GM12891 (cell line): ENCODE measurements at regions not wholly inside any gene's neighbourhood (a gene's known extent, or its start where the extent isn't known, plus 50 kb on each side); places are given as distances from the start of the nearest gene placed in this dataset.
"Not testable (repeated sequence)": the region's sequence is repeated elsewhere in the genome, so short reads cannot be mapped to it uniquely, and the experiment has no call there.

Source experiments
- DNase-seq: peaks from one replicate; pipeline ENCODE4 v3.0.0; 2011; ENCODE audit warnings: low spot score; ENCODE audit not compliant: insufficient read length
- FAIRE-seq: peaks from 2 replicates; lab custom pipeline; 2011; peaks lifted over from hg19 to GRCh38; lab: Jason Lieb, UNC
- PAX5 ChIP-seq: IDR thresholded peaks from 2 replicates; pipeline ENCODE4 v1.6.1; 2011; ENCODE audit warnings: low read length, moderate library complexity, mild to moderate bottlenecking; ENCODE audit not compliant: insufficient read depth, severe bottlenecking
- POLR2A ChIP-seq: IDR thresholded peaks from 2 replicates; pipeline ENCODE4 v1.6.1; 2011; ENCODE audit warnings: low read depth, low read length, control low read depth
- POLR2AphosphoS5 ChIP-seq: IDR thresholded peaks from 2 replicates; pipeline ENCODE4 v1.6.1; 2011; ENCODE audit warnings: low read depth, low read length, control low read depth
- POU2F2 ChIP-seq: IDR thresholded peaks from 2 replicates; pipeline ENCODE4 v1.6.1; 2011; ENCODE audit warnings: low read depth, mild to moderate bottlenecking, control low read depth, low read length, moderate library complexity
- SPI1 ChIP-seq: IDR thresholded peaks from 2 replicates; pipeline ENCODE4 v1.6.1; 2011; ENCODE audit warnings: low read depth, low read length, control low read depth
- TAF1 ChIP-seq: IDR thresholded peaks from 2 replicates; pipeline ENCODE4 v1.6.1; 2011; ENCODE audit warnings: low read depth, low read length, control low read depth

DNA sequence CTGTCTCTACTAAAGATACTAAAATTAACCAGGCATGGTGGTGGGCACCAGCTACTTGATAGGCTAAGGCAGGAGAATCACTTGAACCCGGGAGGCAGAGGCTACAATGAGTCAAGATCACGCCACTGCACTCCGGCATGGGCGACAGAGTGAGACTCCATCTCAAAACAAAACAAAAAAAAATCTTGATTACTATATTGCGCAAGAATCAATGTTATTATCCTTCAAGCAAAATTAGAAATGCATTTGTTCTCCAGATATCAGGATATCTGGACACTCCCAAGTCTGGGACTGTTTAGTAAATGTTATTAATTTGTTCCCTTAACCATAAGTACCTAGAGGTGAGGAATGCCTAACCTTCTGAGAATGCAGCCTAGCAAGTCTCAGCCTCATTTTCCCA lies 992.2 kb upstream of the PCDH20 start:
- TF ChIP-seq SPI1 (no peak), POLR2A (no peak), POLR2AphosphoS5 (no peak), PAX5 (no peak), TAF1 (no peak), POU2F2 (no peak)
- FAIRE-seq (no peak), DNase-seq (no peak)

DNA sequence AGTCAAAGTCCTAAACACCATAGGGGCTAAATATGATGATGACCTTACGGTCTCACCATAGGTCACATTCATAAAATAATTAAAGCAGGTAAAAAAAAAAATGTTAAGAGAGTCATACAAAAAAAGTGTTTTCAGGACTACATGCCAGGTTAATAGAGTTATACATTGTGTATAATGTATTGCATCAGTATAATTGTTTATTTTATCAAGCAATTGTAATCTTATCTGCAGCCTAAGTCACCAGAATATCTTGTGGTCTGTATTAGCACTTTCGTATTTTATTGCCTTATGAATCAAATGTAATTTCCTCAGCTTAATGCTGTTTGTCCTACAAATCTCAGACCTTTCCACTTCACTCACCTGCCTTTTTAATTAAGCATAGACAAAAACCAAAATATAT lies 972.9 kb upstream of the PCDH20 start:
- DNase-seq (no peak), FAIRE-seq (no peak)
- no peak for TF ChIP-seq POLR2A
- no peak for TF ChIP-seq POLR2AphosphoS5
- no peak for TF ChIP-seq POU2F2
- TF ChIP-seq SPI1 = no peak
- no peak for TF ChIP-seq PAX5
- TF ChIP-seq TAF1 = no peak

DNA sequence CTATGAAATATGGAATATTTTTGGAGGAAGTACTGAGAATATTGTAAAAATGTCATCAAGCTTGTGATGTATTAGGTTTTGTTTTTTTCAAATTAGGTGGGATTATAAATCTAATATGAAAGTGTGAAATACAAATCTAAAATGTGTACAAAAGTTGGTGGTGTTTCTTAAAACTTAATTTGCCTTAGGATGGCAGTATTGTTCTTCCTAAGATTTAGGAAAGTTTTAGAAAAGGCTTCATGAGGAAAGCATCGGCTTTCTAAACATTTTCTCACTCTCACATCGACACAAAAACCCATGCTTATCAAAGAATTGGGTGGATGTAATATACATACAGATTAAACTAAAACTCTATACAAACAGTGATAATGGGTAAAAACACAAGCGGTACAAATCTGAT lies 972.0 kb upstream of the PCDH20 start:
- no peak for FAIRE-seq
- TF ChIP-seq POLR2AphosphoS5 = no peak
- no peak for TF ChIP-seq POLR2A
- no peak for TF ChIP-seq PAX5
- no peak for TF ChIP-seq SPI1
- no peak for TF ChIP-seq TAF1
- TF ChIP-seq POU2F2 = no peak
- no peak for DNase-seq

DNA sequence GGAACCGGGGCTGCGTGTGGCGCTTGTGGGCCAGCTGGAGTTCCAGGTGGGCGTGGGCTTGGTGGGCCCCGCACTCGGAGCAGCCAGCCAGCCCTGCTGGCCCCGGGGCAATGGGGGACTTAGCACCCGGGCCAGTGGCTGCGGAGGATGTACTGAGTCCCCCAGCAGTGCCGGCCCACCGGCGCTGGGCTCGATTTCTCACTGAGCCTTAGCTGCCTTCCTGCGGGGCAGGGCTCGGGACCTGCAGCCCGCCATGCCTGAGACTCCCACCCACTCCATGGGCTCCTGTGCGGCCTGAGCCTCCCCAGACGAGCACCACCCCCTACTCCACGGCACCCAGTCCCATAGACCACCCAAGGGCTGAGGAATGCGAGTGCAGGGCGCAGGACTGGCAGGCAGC lies 963.6 kb upstream of the PCDH20 start:
- DNase-seq, FAIRE-seq: not testable (repeated sequence)

DNA sequence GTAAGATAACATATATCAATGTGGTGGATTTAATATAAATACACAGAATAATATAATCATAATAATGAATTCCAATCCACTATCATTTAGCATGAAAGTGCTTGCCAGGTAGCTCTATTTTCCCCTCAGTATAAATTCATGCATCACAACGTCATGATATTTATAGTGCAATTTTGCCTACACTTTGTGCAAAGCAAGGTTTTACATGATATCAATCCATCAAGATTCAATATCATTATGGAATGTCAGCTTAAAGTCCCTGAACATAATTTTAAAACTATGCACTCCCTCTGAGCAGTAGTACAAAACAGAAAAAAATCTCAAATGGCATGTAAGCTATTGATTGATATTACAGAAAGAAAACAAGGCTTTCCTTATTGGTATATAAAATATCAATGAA lies 962.2 kb upstream of the PCDH20 start:
- FAIRE-seq = no peak
- TF ChIP-seq PAX5 (no peak), TAF1 (no peak), POLR2AphosphoS5 (no peak), POU2F2 (no peak), SPI1 (no peak), POLR2A (no peak)
- no peak for DNase-seq

DNA sequence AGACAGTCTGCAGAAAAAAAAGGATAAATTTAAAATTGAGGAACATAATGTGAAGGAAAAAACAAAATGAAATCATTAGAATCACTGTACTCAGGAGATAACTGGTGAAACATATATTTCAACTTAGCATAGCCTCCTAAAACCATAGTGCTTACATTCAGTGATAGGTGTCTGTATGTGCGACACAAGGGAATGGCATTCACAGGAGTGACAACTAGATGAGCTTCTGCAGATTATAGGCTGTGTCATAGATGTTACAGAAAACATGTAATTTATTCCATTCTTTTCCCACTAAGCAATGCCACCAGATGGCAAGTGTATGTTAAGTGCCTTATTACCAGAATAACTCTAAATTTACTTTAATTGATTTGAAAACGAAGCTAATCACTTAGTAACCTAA lies 960.0 kb upstream of the PCDH20 start:
- no peak for TF ChIP-seq PAX5
- no peak for TF ChIP-seq POU2F2
- no peak for FAIRE-seq
- no peak for DNase-seq

DNA sequence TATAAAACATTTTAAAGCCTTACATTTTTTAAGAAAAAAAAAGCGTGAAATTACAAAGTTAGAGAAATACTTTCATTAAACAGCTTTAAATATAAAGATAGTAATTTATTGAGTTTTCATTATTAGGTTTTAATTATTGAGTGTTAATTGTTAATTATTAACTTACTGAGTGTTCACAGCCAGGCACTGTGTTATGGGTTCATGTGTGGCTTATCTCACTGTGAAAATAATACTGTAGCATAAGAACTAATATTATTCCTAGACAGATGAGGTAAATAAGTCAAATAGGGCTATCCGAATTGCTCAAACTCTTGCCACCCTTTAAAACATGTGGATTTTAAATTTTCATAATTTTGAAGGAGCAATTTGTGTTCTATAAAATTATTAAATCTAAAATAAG lies 956.1 kb upstream of the PCDH20 start:
- DNase-seq (no peak), FAIRE-seq (no peak)
- TF ChIP-seq POLR2AphosphoS5 = no peak
- no peak for TF ChIP-seq PAX5
- no peak for TF ChIP-seq POLR2A
- no peak for TF ChIP-seq SPI1
- no peak for TF ChIP-seq POU2F2
- TF ChIP-seq TAF1 = no peak

DNA sequence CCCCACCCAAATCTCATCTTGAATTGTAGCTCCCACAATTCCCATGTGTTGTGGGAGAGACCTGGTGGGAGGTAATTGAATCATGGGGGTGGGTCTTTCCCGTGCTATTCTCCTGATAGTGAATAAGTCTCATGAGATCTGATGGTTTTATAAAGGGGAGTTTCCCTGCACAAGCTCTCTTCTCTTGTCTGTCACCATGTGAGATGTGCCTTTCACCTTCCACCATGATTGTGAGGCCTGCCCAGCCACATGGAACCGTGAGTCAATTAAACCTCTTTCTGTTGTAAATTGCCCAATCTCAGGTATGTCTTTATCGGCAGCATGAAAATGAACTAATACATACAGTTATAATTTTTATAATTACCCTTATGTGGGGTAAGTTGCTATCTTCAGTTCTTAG lies 952.3 kb upstream of the PCDH20 start:
- FAIRE-seq, DNase-seq: not testable (repeated sequence)

DNA sequence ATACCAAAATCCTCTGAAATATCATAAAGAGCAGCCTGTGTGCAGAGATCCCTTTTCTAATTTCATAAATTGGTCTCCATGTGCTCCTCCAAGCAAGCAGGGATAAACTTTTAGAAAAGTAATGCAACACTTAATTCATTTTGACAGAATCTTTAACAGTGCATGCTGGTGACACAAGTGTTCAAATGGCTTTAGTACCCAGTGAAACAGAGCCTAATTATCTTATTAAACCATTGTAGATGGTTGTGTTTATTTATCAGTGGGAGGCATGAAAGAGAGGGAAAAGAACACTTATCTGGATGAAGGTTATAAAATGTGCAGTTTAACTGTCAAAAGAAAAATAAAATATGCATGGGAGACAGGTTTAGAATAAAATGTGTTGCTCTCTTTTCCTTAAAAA lies 945.0 kb upstream of the PCDH20 start:
- TF ChIP-seq POLR2A (no peak), SPI1 (no peak), POLR2AphosphoS5 (no peak), POU2F2 (no peak), PAX5 (no peak), TAF1 (no peak)
- FAIRE-seq (no peak), DNase-seq (no peak)

DNA sequence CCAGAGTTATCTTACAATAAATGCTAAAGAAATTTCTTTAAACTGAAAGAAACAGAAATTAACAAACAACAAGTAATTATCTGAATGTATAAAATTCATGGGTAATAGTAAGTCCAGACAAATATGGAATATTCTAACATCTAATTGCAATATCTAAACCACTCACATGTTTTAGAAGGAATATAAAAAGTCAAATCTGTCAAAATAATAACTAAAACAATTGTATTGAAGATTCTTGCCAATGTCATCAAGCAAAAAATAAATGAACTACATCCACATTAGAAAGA lies 942.9 kb upstream of the PCDH20 start:
- DNase-seq (no peak), FAIRE-seq (no peak)
- no peak for TF ChIP-seq TAF1
- no peak for TF ChIP-seq POLR2A
- TF ChIP-seq PAX5 = no peak
- TF ChIP-seq POLR2AphosphoS5 = no peak
- no peak for TF ChIP-seq SPI1
- no peak for TF ChIP-seq POU2F2

DNA sequence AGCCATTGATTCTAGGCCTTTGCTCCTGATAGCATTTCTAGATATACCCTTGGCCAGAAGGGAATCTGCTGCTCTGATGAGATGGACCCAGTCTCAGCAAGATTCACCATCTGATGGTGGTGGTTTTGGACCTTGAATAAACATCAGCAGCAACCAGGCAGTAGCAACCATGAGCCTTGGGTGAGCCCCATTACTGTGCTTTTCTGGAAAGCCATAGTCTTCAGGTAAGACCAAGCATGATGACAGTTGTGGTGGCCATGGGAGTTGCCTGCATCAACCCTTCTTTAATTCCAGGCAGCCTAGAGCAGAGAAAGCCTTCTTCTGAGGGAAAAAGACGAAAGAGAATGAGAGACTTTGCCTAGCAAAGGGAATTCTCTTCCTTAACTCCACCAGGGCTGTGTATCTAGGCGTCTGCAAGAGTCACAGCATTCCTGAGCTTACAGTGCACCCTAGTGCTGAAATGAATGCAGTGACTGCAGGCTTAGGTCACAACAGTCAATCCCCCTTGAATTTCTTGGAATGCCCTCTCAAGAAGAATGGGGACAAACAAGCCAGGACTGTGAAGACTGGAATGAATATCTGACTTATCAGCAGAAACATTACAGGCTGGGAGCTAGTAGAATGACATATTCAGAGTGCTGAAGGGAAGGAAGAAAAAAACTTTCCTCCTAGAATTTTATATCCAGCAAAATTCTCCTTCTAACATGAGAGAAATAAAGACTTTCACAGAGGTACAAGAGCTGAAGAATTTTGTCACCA lies 942.4 kb upstream of the PCDH20 start:
- FAIRE-seq (no peak), DNase-seq (no peak)
- TF ChIP-seq POLR2A (no peak), TAF1 (no peak), POU2F2 (no peak), POLR2AphosphoS5 (no peak), SPI1 (no peak), PAX5 (no peak)
